Chondrocyte (in vitro differentiated cells): ENCODE measurements at regions not wholly inside any gene's neighbourhood (a gene's known extent, or its start where the extent isn't known, plus 50 kb on each side); places are given as distances from the start of the nearest gene placed in this dataset.

Source experiments
- DNase-seq: peaks from one replicate; pipeline ENCODE4 v3.0.0; 2021; ENCODE audit warnings: mixed read lengths, low spot score
- H3K27ac Mint-ChIP-seq: one replicate; pipeline ENCODE4 v1.8.0; 2021; ENCODE audit warnings: mild to moderate bottlenecking, moderate library complexity, mixed read lengths; ENCODE audit not compliant: unreplicated experiment
- H3K27me3 Mint-ChIP-seq: 2 replicates; pipeline ENCODE4 v1.8.0; 2021; ENCODE audit warnings: low read depth, mixed read lengths
- H3K36me3 Mint-ChIP-seq: 2 replicates; pipeline ENCODE4 v1.8.0; 2021; ENCODE audit warnings: low read depth, mixed read lengths
- H3K4me1 Mint-ChIP-seq: 2 replicates; pipeline ENCODE4 v1.8.0; 2021; ENCODE audit warnings: low read depth, mild to moderate bottlenecking, mixed read lengths
- H3K4me3 Mint-ChIP-seq: one replicate; pipeline ENCODE4 v1.8.0; 2021; ENCODE audit warnings: mild to moderate bottlenecking, moderate library complexity, mixed read lengths; ENCODE audit not compliant: unreplicated experiment
- H3K9me3 Mint-ChIP-seq: 2 replicates; pipeline ENCODE4 v1.8.0; 2021; ENCODE audit warnings: low read depth, mixed read lengths
- CTCF ChIP-seq: fragments of 200-600 bp; sonication (generic); IDR thresholded peaks from 2 replicates; pipeline ENCODE4 v1.5.0; 2021; ENCODE audit warnings: antibody characterized with exemption, mild to moderate bottlenecking, moderate library complexity

DNA sequence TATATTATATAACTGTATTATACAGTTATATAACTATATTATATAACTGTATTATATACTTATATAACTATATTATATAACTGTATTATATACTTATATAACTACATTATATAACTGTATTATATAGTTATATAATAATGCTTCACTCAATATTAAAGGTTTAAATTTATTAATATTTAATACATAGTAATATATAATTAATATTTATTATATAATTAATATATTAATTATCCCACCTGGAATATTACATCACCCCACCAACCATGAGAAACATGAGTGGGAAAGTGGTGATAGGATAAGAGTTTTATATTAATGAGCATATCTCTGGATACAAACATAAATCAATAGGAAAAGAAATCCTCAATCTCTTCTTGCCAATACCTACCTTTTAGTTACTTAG lies 487.1 kb upstream of the LRRTM4 start:
- H3K4me1 Mint-ChIP-seq: no peaks in the 10 kb centered on the region

DNA sequence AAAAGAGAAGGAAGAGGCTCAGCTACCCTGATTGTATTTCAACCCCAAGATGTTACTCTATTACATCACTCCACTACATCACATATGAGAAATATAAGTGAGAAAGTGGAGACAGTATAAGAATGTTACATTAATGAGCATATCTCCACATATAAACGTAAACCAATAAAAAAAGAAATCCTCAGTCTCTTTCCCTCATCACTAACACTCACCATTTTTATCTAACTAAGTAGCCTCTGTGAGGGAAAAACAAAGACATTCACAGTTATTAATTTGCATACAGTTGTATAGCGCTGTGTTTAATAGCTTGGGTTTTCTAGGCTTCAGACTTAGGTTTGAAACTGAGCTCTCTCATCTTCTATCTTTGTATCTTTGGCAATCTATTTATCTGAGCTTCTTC lies 489.1 kb upstream of the LRRTM4 start:
- Mint-ChIP-seq H3K36me3 (no peaks in the 10 kb centered on the region), H3K27ac (no peak overlapping the region), H3K27me3 (no peaks in the 10 kb centered on the region), H3K4me3 (no peak overlapping the region), H3K4me1 (no peaks in the 10 kb centered on the region), H3K9me3 (no peaks in the 10 kb centered on the region)
- DNase-seq: no peak
- TF ChIP-seq CTCF: no peak

More for the DNA sequence above, 487.1 kb upstream of the LRRTM4 start:
- H3K9me3 Mint-ChIP-seq: peaks cover 4% of the 10 kb centered on the region
- no peaks in the 10 kb centered on the region for H3K27me3 Mint-ChIP-seq
- H3K4me3 Mint-ChIP-seq: no peak overlapping the region
- H3K27ac Mint-ChIP-seq: no peak overlapping the region
- no peaks in the 10 kb centered on the region for H3K36me3 Mint-ChIP-seq
- TF ChIP-seq CTCF: no peak
- DNase-seq: no peak

- Mint-ChIP-seq H3K27me3 (no peaks in the 10 kb centered on the region), H3K4me1 (no peaks in the 10 kb centered on the region), H3K4me3 (no peak overlapping the region), H3K27ac (no peak overlapping the region), H3K36me3 (no peaks in the 10 kb centered on the region), H3K9me3 (peaks cover 12% of the 10 kb centered on the region)
- no peak for TF ChIP-seq CTCF
- DNase-seq: no peak
These were observed 498.3 kb upstream of the LRRTM4 start for GRCh38 chr2:78020491-78020890.

DNA sequence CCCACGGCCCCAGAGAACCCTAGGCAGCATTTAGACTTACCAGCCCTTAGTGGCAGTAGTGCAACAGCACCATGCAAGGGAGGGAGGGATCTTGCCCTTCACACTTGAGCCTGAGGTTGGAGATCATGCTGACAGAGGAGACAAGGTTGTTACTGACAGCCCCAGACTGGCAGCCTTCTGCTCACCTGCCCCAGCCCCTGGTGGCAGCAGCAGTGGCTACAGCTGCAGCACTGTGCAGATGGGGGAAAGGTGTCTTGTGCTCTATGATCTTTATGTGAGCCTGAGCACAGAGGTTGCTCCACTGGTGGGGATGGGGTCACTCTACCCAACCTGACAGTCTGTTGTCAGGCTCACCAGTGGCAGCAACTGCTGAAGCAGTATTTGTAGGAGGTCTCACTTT lies 501.2 kb upstream of the LRRTM4 start:
- TF ChIP-seq CTCF: no peak
- no peaks in the 10 kb centered on the region for H3K4me1 Mint-ChIP-seq
- no peaks in the 10 kb centered on the region for H3K27me3 Mint-ChIP-seq
- no peak for DNase-seq
- no peaks in the 10 kb centered on the region for H3K36me3 Mint-ChIP-seq
- H3K27ac Mint-ChIP-seq: no peak overlapping the region
- H3K9me3 Mint-ChIP-seq: peaks cover 19% of the 10 kb centered on the region
- no peak overlapping the region for H3K4me3 Mint-ChIP-seq

- H3K36me3 Mint-ChIP-seq: no peaks in the 10 kb centered on the region
- TF ChIP-seq CTCF: no peak
- no peak for DNase-seq
- H3K27ac Mint-ChIP-seq: no peak overlapping the region
- no peaks in the 10 kb centered on the region for H3K27me3 Mint-ChIP-seq
- no peak overlapping the region for H3K4me3 Mint-ChIP-seq
- H3K4me1 Mint-ChIP-seq: no peaks in the 10 kb centered on the region
- peaks cover 32% of the 10 kb centered on the region for H3K9me3 Mint-ChIP-seq
These were observed 502.8 kb upstream of the LRRTM4 start for GRCh38 chr2:78024996-78025395.
